Fibroblast of skin of scalp (primary cell): ENCODE measurements at regions not wholly inside any gene's neighbourhood (a gene's known extent, or its start where the extent isn't known, plus 50 kb on each side); places are given as distances from the start of the nearest gene placed in this dataset.
"Not testable (repeated sequence)": the region's sequence is repeated elsewhere in the genome, so short reads cannot be mapped to it uniquely, and the experiment has no call there.

Experiments used
- DNase-seq: peaks from one replicate; pipeline ENCODE4 v3.0.0-alpha.2; 2013

DNA sequence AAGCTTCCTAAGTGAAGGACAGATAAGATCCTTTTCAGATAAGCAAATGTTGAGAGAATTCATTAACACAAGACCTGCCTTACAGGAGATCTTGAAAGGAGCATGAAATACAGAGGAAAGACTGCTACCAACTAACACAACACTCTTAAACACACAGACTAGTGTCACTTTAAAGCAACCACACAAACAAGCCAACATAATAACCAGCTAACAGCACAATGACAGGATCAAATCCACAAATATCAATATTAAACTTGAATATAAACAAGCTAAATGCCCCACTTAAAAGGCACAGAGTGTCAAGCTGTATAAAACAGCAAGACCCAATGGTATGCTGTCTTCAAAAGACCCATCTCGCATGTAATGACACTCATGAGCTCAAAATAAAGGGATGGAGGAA is 70.8 kb upstream of the HMGXB4 start:
- no peak for DNase-seq

- DNase-seq, result not testable (repeated sequence)
Observed at GRCh38 chr22:35188930-35189329, 68.4 kb upstream of the HMGXB4 start.

- no peak for DNase-seq
Observed at GRCh38 chr22:35189559-35189958, 67.7 kb upstream of the HMGXB4 start.

DNA sequence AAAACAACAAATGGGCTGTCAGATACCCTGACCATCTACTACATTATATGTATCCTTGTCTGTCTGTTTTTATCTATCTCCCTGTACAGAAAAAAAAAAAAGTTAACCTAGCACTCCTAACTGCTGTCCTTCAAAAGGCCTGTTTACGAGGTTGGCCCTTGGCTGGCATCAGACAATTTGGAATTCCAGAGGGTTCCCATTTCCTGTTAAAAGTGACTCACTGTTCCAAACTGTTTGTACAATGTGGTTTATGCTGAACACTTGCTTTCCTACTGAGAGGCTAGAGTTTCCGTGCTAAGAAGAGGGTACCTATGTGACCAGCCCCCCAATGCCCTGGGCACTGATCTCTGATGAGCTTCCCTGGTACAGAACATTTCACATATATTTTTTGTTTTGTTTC is 65.9 kb upstream of the HMGXB4 start:
- peak; percentile 36 for DNase-seq

DNA sequence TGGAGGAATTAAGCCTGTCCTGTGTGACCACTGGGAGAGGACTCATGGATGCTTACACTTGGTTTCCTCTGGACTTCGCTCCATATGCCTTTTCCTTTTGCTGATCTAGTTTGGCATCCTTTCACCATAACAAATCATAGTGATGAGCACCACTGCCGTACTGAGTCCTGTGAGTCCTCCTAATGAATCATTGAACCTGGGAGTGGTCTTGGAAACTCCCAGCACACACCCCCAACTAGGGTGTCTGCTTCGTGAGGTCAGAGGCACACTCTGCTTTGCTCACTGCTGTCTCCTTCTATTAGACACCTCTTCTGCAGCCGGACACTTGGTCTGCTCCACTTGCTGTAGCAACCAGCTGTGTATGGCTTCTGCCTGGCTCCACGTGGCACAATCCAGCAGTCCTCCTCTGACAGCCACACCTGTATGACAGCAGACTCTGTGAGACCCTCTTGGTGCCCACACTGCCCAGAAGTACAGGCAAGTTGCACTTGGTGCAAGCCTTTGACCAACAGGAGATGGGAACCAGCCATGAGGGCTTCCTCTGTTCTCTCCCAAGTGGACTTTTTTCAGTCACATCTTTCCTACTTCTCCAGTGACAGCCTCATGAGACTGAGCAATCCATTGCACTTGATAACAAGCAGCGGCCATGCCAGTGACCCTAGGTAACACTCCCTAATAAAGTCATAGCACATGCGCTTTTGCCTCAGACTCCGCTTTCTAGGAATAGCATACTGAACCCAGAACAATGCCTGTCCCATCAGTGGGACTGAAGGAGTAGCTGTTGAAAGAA is 65.0 kb upstream of the HMGXB4 start:
- no peak for DNase-seq

GRCh38 chr22:35195226-35195625 is 62.1 kb upstream of the HMGXB4 start:
- DNase-seq, result no peak

GRCh38 chr22:35195821-35196220 is 61.5 kb upstream of the HMGXB4 start:
- no peak for DNase-seq

DNA sequence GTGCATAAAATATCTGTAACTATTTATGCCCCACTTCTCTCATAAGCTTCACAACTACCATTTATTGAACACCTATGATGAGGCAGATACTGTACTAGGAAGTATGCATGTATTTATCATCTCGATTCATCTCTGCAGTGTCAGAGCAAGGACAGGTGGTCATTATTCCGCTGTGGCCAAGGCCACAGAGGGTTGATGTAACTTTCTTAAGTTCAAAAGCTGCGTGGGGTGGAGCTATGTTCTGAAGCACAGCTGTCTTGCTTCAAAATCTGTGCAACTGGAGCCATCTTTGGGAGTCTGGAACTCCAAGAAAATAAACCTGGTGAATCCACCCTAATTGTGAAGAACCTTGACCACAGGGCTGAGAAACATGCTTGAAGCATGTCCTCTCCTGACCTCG is 60.2 kb upstream of the HMGXB4 start:
- DNase-seq, result no peak

DNA sequence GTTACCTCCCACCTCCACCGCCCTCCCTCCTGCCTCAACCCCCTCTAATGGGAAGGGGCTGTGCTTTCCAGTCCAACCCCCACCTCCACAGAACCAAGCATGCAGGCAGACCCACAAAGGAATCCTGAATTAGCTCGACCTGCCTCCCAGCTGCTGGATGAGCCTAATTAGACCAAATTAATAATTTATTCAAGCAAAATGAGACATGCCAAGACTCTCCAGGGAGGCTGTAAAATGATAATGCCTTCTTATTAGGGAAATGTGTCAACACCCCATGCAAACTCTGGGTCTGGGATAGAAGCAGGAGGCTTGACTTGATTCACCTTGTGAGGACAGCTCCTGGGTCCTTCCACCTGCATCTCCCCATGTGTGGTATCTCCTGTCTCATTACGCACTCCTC is 59.4 kb upstream of the HMGXB4 start:
- no peak for DNase-seq

GRCh38 chr22:35198738-35199137 is 58.6 kb upstream of the HMGXB4 start:
- DNase-seq, result no peak

- no peak for DNase-seq
Observed at GRCh38 chr22:35202376-35202775, 54.9 kb upstream of the HMGXB4 start.

GRCh38 chr22:35203583-35203982 is 53.7 kb upstream of the HMGXB4 start:
- no peak for DNase-seq

DNA sequence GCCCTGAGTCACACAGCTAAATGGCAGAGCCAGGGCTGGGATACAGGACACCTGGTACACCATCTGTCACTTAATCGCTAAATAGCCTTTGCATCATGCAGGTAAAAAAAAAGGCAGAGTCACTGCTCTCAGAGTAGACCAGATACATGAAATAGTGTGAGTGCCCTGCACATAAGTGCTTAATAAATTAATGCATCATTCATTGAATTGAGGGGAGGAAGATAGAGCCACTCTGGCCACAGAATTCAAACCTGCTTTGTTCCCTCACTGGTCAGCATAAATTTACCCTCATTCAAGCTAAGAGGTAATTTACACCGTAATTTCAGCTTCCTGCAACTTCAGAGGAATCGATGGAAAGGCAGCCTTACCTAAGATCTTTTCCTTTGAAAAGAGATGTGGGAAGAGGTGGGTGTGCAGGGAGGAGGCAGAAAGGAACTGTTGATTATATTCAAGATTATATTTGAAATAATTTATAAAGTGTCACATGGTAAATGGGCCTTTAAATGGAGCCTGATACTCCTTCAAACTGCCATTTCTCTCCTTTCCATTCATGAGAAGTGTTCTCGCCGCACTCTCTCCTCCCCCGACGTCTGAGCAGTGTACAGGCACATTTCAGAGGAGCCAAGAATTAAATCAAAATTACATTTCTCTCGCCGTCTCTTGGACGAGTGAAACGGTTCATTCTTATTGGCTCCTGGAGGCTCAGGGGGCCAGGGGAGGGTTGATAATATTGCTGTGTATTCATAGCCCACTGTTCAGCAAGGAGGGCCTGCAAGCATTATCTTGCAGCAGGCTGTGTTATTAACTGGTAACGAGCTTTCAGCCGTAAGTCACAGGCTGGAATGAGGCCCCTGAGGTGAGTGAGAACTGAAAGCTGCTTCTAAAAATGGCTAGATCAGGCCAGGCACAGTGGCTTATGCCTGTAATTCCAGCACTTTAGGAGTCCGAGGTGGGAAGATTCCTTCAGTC is 52.2 kb upstream of the HMGXB4 start:
- no peak for DNase-seq

- peak; percentile 8 for DNase-seq
Observed at GRCh38 chr22:35205961-35206360, 51.3 kb upstream of the HMGXB4 start.

DNA sequence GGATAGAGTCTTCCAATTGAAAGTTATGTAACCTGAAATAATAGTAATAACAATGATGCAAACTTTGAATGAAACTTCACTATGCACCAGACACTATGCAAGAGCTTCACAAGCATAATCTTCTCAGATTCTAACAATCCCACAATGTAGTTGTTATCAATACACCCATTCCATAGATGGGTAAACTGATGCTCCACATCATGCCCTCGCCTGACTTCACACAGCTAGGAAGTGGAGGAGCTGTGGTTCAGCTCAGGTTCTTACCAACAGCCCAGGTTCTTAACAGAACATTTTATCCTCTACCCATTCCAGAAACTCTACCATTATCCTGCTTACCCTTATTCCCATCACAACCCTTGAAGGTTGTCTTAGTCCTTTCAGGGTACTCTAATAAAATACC is 50.4 kb upstream of the HMGXB4 start:
- no peak for DNase-seq
